NOMO-1 treated with dmso at 0.1 percent for 144 hours (cell line): ENCODE measurements at regions not wholly inside any gene's neighbourhood (a gene's known extent, or its start where the extent isn't known, plus 50 kb on each side); places are given as distances from the start of the nearest gene placed in this dataset.

Source experiments
- DNase-seq: peaks from one replicate; lab custom pipeline; 2025; ENCODE audit not compliant: unreplicated experiment; lab: John Stamatoyannopoulos, UW

- no peak for DNase-seq
Measured at GRCh38 chr1:29824025-29824424, 587.7 kb downstream of the PTPRU start.

- no peak for DNase-seq
Measured at GRCh38 chr1:29823561-29823960, 587.2 kb downstream of the PTPRU start.

GRCh38 chr1:29821605-29822004 is 585.3 kb downstream of the PTPRU start:
- no peak for DNase-seq

GRCh38 chr1:29820401-29820800 is 584.1 kb downstream of the PTPRU start:
- no peak for DNase-seq

- DNase-seq = no peak
Measured at GRCh38 chr1:29812408-29813135, 576.2 kb downstream of the PTPRU start.

GRCh38 chr1:29811727-29812407 is 575.5 kb downstream of the PTPRU start:
- DNase-seq = no peak

- no peak for DNase-seq
Measured at GRCh38 chr1:29811247-29811646, 574.9 kb downstream of the PTPRU start.

- DNase-seq = no peak
Measured at GRCh38 chr1:29810121-29811120, 574.1 kb downstream of the PTPRU start.

- DNase-seq = no peak
Measured at GRCh38 chr1:29809446-29810120, 573.3 kb downstream of the PTPRU start.

- DNase-seq = no peak
Measured at GRCh38 chr1:29808141-29808995, 572.0 kb downstream of the PTPRU start.

GRCh38 chr1:29807689-29808088 is 571.4 kb downstream of the PTPRU start:
- no peak for DNase-seq

GRCh38 chr1:29806646-29807319 is 570.5 kb downstream of the PTPRU start:
- DNase-seq = no peak

- no peak for DNase-seq
Measured at GRCh38 chr1:29805896-29806160, 569.5 kb downstream of the PTPRU start.

- DNase-seq = no peak
Measured at GRCh38 chr1:29805122-29805895, 569.0 kb downstream of the PTPRU start.

- DNase-seq = no peak
Measured at GRCh38 chr1:29804181-29804899, 568.0 kb downstream of the PTPRU start.

GRCh38 chr1:29803486-29803885 is 567.2 kb downstream of the PTPRU start:
- no peak for DNase-seq

GRCh38 chr1:29802181-29803068 is 566.1 kb downstream of the PTPRU start:
- DNase-seq = no peak
